ENCODE measurements at regions not wholly inside any gene's neighbourhood (a gene's known extent, or its start where the extent isn't known, plus 50 kb on each side); places are given as distances from the start of the nearest gene placed in this dataset.
"Not testable (repeated sequence)": the region's sequence is repeated elsewhere in the genome, so short reads cannot be mapped to it uniquely, and the experiment has no call there.

DNA sequence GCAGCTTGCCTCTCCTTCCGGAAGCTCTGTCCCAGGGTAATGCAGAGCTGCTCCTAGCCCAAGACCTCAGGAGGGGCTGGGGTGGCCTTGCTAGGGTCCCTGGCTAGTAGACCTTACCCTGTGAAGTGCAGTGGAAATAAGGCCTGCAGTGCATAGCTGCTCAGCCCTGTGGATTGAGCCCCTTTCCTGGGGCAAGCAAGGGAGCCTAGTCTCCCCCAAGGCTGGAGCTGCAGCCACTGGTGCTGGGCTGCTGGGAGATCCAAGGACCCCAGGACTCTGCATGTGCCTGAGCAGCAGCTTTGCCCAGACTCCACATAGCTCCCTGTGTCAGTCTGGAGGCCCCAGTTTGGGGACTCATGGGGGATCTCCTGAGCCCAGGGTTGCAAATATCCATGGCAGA is 57.9 kb downstream of the FANCF start:
- DNase-seq, result no peak

- DNase-seq, result no peak
These were observed 59.3 kb downstream of the FANCF start for GRCh38 chr11:22566293-22566692.

DNA sequence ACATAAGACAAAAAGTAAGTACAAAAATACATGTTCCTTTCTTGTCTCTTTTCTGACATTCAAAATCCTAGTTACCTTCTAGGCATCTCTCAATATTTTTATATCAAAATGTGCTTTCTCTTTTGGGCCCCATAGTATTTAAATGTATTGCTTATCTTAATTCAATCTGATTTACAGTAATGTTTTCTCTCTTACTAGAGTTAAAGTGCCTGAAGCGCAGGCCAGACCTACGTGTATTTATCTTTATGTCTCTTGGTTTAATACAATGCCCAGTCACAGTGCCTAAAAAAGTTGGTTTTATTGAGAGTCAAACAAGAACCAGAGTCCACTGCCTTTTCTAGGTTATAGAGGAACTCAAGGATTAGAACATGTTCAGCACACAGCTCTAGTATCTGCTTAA is 64.3 kb downstream of the FANCF start:
- no peak for DNase-seq

DNA sequence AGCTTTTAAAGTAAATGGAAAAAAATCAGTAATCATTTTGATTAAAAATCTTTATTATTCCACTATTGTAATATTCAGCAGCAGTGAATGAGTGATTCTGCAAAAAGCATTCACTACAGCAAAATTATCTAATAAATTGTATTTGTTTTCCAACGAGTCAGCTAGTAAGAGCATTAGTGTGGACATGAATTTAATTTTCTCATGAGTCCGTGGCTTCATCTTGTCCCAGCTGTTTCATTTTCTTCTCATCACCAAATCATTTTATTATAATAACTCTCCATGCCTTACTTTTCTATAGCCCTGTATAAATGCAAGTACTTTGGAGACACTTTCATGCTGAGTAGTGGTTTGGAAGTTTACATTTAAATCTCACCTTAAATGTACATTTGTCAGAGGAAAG is 66.2 kb downstream of the FANCF start:
- no peak for DNase-seq

DNA sequence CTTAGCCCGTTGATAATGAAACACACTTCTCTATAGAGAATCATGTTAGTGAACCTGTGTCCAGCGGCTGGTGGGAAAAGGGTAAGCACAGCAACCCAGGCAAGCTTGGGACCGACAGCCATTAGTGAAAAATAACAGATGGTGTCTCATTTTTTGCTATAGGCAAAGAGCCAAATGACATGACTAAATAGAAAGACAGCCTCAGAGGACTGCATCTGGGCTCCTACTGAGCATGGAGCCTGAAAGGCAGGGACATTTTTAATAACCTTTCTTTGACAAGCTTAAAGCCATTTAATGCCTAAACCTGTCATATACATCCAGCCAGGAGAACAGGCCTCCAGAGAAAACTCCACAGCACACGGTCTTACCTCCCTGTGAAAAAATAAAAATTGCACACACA is 67.0 kb downstream of the FANCF start:
- DNase-seq, result no peak

DNA sequence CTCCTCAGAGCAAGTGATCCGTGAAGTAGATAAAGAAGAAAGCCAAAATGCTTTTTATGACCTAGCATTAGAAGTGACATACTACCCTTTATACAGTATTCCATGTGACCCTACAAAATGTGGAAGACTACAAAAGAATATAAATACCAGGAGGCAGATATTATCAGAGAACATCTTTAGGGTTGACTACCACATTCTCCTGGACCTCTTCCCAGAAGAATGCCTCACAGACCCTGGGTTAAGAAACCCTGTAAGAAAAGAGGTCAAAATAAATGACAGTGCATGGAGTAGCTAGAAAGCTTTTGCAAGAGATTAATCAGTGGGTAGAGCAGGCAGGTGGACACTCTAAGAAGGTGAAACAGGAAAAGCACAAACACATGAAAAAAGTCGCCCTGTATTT is 69.2 kb downstream of the FANCF start:
- DNase-seq, result no peak

GRCh38 chr11:22555881-22556280 is 69.7 kb downstream of the FANCF start:
- no peak for DNase-seq

- DNase-seq, result no peak
These were observed 71.4 kb downstream of the FANCF start for GRCh38 chr11:22554221-22554620.

DNA sequence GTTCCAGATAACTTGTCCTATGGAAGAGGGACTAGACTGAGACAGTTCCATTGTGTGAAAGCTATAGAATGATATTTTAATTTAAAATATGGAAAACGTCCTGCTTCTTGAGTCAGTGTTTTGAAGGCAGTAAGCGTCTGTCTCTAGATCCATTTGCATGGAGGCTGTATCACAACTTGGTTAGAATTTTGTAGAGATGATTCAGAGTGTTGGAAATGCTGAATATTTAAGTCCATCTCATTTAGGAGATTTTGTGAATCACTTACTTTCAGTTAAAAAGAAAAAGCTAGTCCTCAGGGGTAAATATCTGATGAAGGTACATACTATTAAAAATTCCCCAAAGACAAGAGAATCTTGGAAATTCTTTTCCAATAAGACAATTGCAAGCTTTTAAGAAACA is 72.7 kb downstream of the FANCF start:
- DNase-seq, result no peak

DNA sequence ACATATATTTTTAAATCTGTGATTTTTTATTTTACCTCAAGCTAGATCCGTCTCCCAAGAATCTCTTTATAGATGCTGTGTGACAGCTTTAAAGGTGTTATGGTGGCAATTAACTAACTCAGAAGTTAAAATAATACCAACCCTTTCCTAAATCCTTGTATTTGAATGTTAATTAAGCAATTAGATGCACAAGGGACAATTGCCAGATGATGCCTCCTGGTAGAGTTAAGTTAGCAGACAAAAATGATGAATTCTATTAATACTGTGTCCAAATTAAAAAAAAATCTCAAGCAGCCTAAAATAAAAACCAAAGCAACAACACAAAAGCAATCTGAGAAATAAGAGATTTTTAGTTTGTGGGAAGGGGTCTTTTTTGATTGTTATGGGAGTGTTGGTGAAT is 78.9 kb downstream of the FANCF start:
- DNase-seq, result no peak

- DNase-seq, result no peak
These were observed 82.4 kb downstream of the FANCF start for GRCh38 chr11:22543261-22543660.

- DNase-seq, result no peak
These were observed 85.8 kb downstream of the FANCF start for GRCh38 chr11:22539821-22540256.

DNA sequence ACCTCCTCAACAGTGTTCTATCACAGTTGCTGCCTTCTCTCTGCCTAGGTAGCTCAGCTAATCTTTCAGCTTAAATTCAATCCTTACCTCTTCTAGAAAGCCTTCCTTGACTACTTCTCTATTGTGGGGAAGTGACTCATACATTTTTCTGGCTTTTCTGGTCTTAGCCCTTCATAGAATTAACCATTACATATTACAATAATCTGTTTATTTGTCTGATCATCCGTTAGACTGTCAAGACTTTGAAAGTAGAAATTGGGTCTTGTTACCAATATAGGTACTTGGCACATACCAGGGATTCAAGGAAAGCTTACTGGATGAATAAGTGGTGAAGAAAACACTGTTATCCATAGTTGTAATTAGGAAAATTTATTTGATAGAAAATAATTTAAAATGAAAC is 89.6 kb downstream of the FANCF start:
- DNase-seq, result no peak

DNA sequence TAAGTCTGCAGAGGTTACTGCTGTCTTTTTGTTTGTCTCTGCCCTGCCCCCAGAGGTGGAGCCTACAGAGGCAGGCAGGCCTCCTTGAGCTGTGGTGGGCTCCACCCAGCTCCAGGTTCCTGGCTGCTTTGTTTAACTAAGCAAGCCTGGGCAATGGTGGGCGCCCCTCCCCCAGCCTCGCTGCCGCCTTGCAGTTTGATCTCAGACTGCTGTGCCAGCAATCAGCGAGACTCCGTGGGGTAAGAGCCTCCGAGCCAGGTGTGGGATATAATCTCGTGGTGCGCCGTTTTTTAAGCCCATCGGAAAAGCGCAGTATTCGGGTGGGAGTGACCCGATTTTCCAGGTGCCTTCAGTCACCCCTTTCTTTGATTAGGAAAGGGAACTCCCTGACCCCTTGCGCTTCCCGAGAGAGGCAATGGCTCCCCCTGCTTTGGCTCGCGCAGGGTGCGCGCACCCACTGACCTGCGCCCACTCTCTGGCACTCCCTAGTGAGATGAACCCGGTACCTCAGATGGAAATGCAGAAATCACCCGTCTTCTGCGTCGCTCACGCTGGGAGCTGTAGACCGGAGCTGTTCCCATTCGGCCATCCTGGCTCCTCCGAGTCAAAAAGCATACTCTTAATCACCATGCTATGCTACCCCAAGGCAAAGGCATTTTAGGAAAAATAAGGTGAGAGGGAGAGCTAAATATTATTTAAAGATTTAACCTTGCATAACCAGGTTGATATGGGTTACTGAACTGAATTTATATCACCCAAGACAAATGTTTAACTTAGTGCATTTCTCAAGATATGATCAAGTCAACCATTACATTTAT is 96.8 kb downstream of the FANCF start:
- DNase-seq, result peak; percentile 70

- DNase-seq, result no peak
These were observed 103.4 kb downstream of the FANCF start for GRCh38 chr11:22522225-22522624.

GRCh38 chr11:22521226-22521625 is 104.4 kb downstream of the FANCF start:
- peak; percentile 65 for DNase-seq

DNA sequence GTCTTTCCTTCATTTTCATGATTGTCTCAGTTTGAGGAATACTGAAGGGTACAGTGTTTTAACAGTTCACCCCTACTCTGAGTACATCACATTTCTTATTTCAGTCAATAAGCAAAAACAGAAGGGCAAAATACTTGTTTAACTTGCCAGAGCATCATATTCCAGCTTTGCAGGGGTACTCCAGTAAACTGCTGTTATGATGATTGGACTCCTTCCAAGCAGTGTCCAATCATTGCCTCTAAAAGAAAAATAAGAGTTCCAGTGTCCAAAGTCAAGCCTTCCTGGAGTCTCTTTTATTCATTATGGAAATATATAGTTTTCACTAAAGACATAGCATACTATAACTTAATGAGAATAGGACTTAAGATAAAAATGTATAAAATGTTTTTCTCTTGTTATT is 105.1 kb downstream of the FANCF start:
- DNase-seq, result no peak

- DNase-seq, result not testable (repeated sequence)
These were observed 107.3 kb downstream of the FANCF start for GRCh38 chr11:22518344-22518743.

DNA sequence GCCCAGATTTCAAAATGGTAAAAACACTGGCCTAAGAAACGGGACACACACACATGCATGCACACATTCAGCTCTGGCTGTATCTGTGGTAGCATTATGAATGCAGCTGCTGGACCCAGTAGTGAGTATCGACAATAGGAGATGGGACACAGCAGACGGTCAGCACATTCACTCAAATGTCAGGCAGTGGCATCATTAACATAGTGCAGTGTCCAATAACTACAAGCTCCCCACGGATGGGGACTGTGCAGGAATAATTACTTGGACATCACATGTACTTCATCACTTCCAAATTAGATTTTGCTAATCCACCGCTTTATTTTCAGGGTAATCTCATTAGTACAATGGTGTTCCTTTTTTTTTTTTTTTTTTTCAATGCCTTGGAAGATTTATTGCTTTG is 109.5 kb downstream of the FANCF start:
- DNase-seq, result no peak

GRCh38 chr11:22512457-22512856 is 113.2 kb downstream of the FANCF start:
- DNase-seq, result no peak

DNA sequence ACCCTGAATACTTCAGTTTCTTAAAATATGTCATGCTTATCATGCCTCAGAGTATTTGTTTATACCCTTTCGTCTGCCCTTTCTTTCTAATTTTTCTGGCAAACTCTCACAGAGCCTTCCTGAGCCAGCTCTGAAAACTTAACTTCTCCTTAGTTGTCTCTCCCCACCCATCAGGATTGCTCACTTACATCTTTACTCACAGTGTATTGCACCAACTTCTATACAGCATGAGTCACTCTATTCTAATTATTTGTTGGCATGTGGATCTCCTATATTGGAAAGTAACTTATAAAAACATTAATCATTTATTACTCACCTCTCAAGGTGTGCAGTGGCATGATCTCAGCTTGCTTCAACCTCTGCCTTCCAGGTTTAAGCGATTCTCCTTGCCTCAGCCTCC is 114.9 kb downstream of the FANCF start:
- DNase-seq, result no peak

GRCh38 chr11:22510010-22510409 is 115.6 kb downstream of the FANCF start:
- no peak for DNase-seq

GRCh38 chr11:22508665-22509064 is 117.0 kb downstream of the FANCF start:
- DNase-seq, result no peak

DNA sequence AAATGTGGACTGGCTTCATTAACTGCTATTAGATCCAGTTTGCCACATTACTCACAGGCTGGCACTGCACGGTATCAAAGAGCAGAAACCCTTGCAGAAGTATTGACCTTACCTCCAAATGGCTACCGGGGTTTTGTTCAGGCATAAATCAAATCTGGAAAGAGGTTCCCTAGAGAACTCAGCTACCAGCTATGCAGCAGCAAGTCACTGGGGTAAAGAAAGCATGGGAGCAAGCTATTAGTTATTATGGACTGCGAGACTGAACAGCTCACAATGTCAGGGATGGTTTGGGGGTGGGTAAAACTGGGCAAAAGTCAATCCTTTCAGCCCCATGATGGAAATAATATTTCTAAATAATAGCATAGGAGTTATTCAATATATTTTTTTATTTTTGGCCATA is 128.1 kb downstream of the FANCF start:
- DNase-seq, result no peak

- no peak for DNase-seq
These were observed 133.9 kb downstream of the FANCF start for GRCh38 chr11:22491555-22492225.

All from islet precursor cell (in vitro differentiated cells).